ENCODE measurements at regions not wholly inside any gene's neighbourhood (a gene's known extent, or its start where the extent isn't known, plus 50 kb on each side); places are given as distances from the start of the nearest gene placed in this dataset.

- TF ChIP-seq CTCF (conservative IDR thresholded peaks at IDR 0.05; ENCODE audit: low read length), result no peak
- TF ChIP-seq EZH2phosphoT487 (IDR thresholded peaks at IDR 0.05; ENCODE audit: borderline replicate concordance, low read depth, low read length), result no peak
These were observed 547.9 kb upstream of the ZP4 start for GRCh38 chr1:238438311-238439270.

Measured in OCI-LY7 (cell line).